Loucy (cell line): ENCODE measurements at regions not wholly inside any gene's neighbourhood (a gene's known extent, or its start where the extent isn't known, plus 50 kb on each side); places are given as distances from the start of the nearest gene placed in this dataset.

ENCODE experiments used
- H2AFZ ChIP-seq: fragments of 200-600 bp; sonication (generic); 2 replicates; pipeline ENCODE4 v1.6.0; 2016; ENCODE audit warnings: antibody characterized with exemption, mild to moderate bottlenecking, low read length, moderate library complexity
- H3F3A ChIP-seq: fragments of 200-600 bp; 2 replicates; pipeline ENCODE4 v1.6.0; 2016; ENCODE audit warnings: antibody characterized with exemption, low read depth, mild to moderate bottlenecking
- H3K27me3 ChIP-seq: fragments of 200-600 bp; sonication (generic); 2 replicates; pipeline ENCODE4 v1.6.1; 2014; ENCODE audit warnings: low read length, mild to moderate bottlenecking; ENCODE audit not compliant: insufficient read depth, poor library complexity, severe bottlenecking
- H3K36me3 ChIP-seq: fragments of 200-600 bp; sonication (generic); 2 replicates; pipeline ENCODE4 v1.6.1; 2016; ENCODE audit warnings: low read length; ENCODE audit not compliant: insufficient read depth
- H3K4me1 ChIP-seq: fragments of 200-600 bp; sonication (generic); 2 replicates; pipeline ENCODE4 v1.5.1; 2014; ENCODE audit warnings: low read length, mild to moderate bottlenecking; ENCODE audit not compliant: insufficient read depth, poor library complexity, severe bottlenecking
- H3K4me2 ChIP-seq: fragments of 200-600 bp; sonication (generic); 2 replicates; pipeline ENCODE4 v1.6.0; 2014; ENCODE audit warnings: antibody characterized with exemption, low read length, low read depth, mild to moderate bottlenecking; ENCODE audit not compliant: poor library complexity, severe bottlenecking
- H3K4me3 ChIP-seq: fragments of 200-600 bp; sonication (generic); 2 replicates; pipeline ENCODE4 v1.5.1; 2014; ENCODE audit warnings: low read length, mild to moderate bottlenecking, mixed read lengths; ENCODE audit not compliant: poor library complexity, severe bottlenecking
- H3K79me2 ChIP-seq: fragments of 200-600 bp; sonication (generic); 2 replicates; pipeline ENCODE4 v1.6.1; 2014; ENCODE audit warnings: low read length; ENCODE audit not compliant: insufficient read depth
- H3K9ac ChIP-seq: fragments of 200-600 bp; sonication (generic); 2 replicates; pipeline ENCODE4 v1.6.0; 2014; ENCODE audit warnings: mild to moderate bottlenecking, low read depth, low read length, moderate library complexity; ENCODE audit not compliant: poor library complexity, severe bottlenecking
- H3K9me2 ChIP-seq: fragments of 200-600 bp; sonication (generic); replicated peaks from 2 replicates; pipeline ENCODE4 v1.6.1; 2016; ENCODE audit warnings: low read depth, low read length, mixed read lengths
- H3K9me3 ChIP-seq: fragments of 200-600 bp; sonication (generic); 2 replicates; pipeline ENCODE4 v1.6.1; 2014; ENCODE audit warnings: mild to moderate bottlenecking, antibody characterized with exemption, low read length, low read depth; ENCODE audit not compliant: insufficient read depth
- H4K20me1 ChIP-seq: fragments of 200-600 bp; sonication (generic); 2 replicates; pipeline ENCODE4 v1.6.0; 2014; ENCODE audit warnings: antibody characterized with exemption, low read length, mild to moderate bottlenecking; ENCODE audit not compliant: insufficient read depth, poor library complexity, severe bottlenecking
- CTCF ChIP-seq: fragments of 200-600 bp; sonication (generic); conservative IDR thresholded peaks from 2 replicates; pipeline ENCODE4 v1.5.1; 2014; ENCODE audit warnings: mild to moderate bottlenecking, antibody characterized with exemption, low read length
- EZH2phosphoT487 ChIP-seq: fragments of 200-600 bp; IDR thresholded peaks from 2 replicates; pipeline ENCODE4 v1.6.1; 2018; ENCODE audit warnings: antibody characterized with exemption, mild to moderate bottlenecking, moderate library complexity, borderline replicate concordance

- Histone ChIP-seq H3K79me2 (peaks cover 18% of the 10 kb centered on the region), H3F3A (no peaks in the 10 kb centered on the region), H3K4me3 (peak overlapping the region; percentile 8), H3K27me3 (no peaks in the 10 kb centered on the region), H3K9me3 (no peaks in the 10 kb centered on the region), H3K4me2 (peak overlapping the region; percentile 52), H3K4me1 (peaks cover 19% of the 10 kb centered on the region), H4K20me1 (no peaks in the 10 kb centered on the region), H3K9me2 (no peaks in the 10 kb centered on the region), H3K36me3 (peaks cover 13% of the 10 kb centered on the region; the same call in 1 of the 2 replicates), H3K9ac (no peak overlapping the region), H2AFZ (no peak overlapping the region)
- TF ChIP-seq CTCF (0 out of 2 replicates have a peak, but pooled peaks have one; percentile 23), EZH2phosphoT487 (no peak)
Observed at GRCh38 chrX:2614911-2615310, 76.2 kb upstream of the CD99 start.

- H3K4me3 ChIP-seq: peak overlapping the region; percentile 88
- peaks cover 32% of the 10 kb centered on the region for H3K79me2 ChIP-seq
- H3F3A ChIP-seq: no peaks in the 10 kb centered on the region
- H3K9ac ChIP-seq: peak overlapping the region; percentile 81
- no peaks in the 10 kb centered on the region for H4K20me1 ChIP-seq
- H3K4me2 ChIP-seq: peak overlapping the region; percentile 85
- no peak overlapping the region for H2AFZ ChIP-seq
- no peaks in the 10 kb centered on the region for H3K9me2 ChIP-seq
- no peaks in the 10 kb centered on the region for H3K27me3 ChIP-seq
- H3K9me3 ChIP-seq: no peaks in the 10 kb centered on the region
- no peak for TF ChIP-seq CTCF
- no peak for TF ChIP-seq EZH2phosphoT487
- no peaks in the 10 kb centered on the region for H3K36me3 ChIP-seq
- H3K4me1 ChIP-seq: peaks cover 19% of the 10 kb centered on the region
Observed at GRCh38 chrX:2610246-2611170, 80.6 kb upstream of the CD99 start.

GRCh38 chrX:2609431-2610238 is 81.5 kb upstream of the CD99 start:
- Histone ChIP-seq H3K4me2 (peak overlapping the region; percentile 85), H3F3A (no peaks in the 10 kb centered on the region), H3K4me3 (peak overlapping the region; percentile 88), H3K9me2 (no peaks in the 10 kb centered on the region), H3K27me3 (no peaks in the 10 kb centered on the region), H2AFZ (no peak overlapping the region), H3K79me2 (peaks cover 32% of the 10 kb centered on the region), H3K9me3 (no peaks in the 10 kb centered on the region), H3K9ac (peak overlapping the region; percentile 81), H4K20me1 (no peaks in the 10 kb centered on the region), H3K36me3 (no peaks in the 10 kb centered on the region), H3K4me1 (peaks cover 11% of the 10 kb centered on the region)
- TF ChIP-seq EZH2phosphoT487 (no peak), CTCF (no peak)
